ENCODE measurements at regions not wholly inside any gene's neighbourhood (a gene's known extent, or its start where the extent isn't known, plus 50 kb on each side); places are given as distances from the start of the nearest gene placed in this dataset.

DNA sequence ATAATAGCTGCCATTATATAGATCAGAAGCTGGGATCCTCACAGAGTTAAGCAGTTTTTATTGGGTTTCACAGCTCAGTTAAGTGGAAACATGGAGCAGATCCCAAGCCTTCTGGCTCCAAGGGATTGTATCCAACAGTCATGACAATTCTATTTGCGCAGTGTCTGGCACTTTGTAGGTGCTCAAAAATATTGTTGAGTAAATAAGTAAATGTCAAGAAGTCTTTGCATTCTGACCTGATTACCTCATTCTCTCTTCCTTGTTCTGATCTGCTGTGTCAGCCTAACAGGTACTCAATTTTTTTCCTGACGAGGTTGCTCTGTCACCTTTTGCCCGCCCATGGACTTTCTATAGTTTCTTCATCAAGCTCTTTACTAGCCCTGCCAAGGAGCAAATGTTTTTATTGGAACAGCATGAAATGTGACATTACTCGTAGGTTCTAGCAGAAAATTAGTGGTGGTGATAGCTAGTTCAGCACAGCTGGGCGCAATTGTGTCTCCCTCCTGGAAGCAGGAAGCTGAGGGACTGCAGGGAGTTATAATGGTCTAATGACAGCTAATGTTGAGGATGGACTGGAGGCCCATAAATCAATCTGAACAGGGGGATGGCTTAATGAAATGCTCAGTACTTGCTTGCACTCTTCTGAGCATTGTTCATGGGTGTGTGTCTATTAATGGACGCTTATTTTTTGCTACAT lies 680.2 kb downstream of the CCSER2 start:
- H3K4me1 ChIP-seq (ENCODE audit: low read depth, poor library complexity, severe bottlenecking): no peaks in the 10 kb centered on the region
- no peaks in the 10 kb centered on the region for H3K27me3 ChIP-seq (ENCODE audit: insufficient read depth, low read depth)
- no peaks in the 10 kb centered on the region for H3K36me3 ChIP-seq (ENCODE audit: insufficient read depth)
- no peak overlapping the region for H3K9ac ChIP-seq
- H3K4me2 ChIP-seq: no peak overlapping the region
- no peak overlapping the region for H2AFZ ChIP-seq (ENCODE audit: low read depth)
- H4K20me1 ChIP-seq (ENCODE audit: insufficient read depth): no peaks in the 10 kb centered on the region
- H3K79me2 ChIP-seq (ENCODE audit: insufficient read depth, low read depth): no peaks in the 10 kb centered on the region
- H3K4me3 ChIP-seq (IDR thresholded peaks at IDR 0.05; ENCODE audit: insufficient read depth, low read depth, low read length): no peak overlapping the region
- TF ChIP-seq, protein P1, sequence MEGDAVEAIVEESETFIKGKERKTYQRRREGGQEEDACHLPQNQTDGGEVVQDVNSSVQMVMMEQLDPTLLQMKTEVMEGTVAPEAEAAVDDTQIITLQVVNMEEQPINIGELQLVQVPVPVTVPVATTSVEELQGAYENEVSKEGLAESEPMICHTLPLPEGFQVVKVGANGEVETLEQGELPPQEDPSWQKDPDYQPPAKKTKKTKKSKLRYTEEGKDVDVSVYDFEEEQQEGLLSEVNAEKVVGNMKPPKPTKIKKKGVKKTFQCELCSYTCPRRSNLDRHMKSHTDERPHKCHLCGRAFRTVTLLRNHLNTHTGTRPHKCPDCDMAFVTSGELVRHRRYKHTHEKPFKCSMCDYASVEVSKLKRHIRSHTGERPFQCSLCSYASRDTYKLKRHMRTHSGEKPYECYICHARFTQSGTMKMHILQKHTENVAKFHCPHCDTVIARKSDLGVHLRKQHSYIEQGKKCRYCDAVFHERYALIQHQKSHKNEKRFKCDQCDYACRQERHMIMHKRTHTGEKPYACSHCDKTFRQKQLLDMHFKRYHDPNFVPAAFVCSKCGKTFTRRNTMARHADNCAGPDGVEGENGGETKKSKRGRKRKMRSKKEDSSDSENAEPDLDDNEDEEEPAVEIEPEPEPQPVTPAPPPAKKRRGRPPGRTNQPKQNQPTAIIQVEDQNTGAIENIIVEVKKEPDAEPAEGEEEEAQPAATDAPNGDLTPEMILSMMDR (conservative IDR thresholded peaks at IDR 0.05; ENCODE audit: low read depth, low read length): no peak
- no peak overlapping the region for H3K27ac ChIP-seq

DNA sequence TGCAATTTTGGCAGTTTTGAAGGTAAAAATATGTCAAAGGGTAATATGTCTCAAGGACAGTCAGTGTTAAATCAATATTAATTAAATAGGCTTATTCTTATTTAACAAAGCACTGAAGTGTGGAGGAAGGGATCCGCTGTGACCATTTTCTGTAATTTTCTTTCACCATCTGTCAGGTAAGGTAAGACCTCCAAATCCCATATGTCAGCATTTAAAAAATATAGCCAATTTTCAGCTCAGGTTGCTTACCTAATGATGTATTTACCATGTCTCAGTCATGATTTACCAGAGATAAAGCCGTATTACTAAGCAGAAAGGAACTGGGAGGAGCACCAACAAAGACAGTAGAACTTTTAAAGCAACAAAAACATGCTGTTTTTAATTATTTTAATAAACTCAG lies 683.9 kb downstream of the CCSER2 start:
- H3K4me2 ChIP-seq: no peak overlapping the region

DNA sequence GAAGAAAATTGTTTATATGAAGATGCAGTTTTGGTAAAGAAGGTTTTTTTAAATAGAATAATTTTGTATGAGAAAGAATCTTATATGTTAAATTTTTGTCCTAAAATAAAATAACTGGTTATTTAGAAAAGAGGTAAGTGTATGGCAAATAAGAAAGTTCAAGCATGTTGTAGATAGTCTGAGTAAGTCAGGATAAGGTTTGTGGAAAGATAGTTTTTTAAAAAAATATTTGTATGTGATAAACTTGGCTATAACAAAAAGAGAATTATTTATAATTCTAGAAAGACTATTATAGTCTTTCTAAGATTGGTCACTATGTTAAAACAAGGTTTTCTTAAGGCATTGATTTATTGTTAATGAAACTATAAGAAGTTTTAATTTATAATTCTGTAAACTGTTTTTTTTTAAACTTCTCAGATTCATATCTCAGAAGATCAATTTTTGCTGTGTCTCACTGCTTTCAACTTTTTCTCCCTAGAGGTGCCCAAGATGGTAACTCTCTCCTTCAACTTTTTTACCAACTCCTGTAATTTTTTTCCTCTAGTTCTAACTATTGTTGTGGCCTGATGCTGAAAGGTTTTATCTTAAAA lies 698.6 kb downstream of the CCSER2 start:
- Histone ChIP-seq H3K27ac (no peak overlapping the region), H4K20me1 (ENCODE audit: insufficient read depth) (no peaks in the 10 kb centered on the region), H3K4me3 (IDR thresholded peaks at IDR 0.05; ENCODE audit: insufficient read depth, low read depth, low read length) (no peak overlapping the region), H3K9ac (no peak overlapping the region), H3K36me3 (ENCODE audit: insufficient read depth) (no peaks in the 10 kb centered on the region), H2AFZ (ENCODE audit: low read depth) (no peak overlapping the region), H3K27me3 (ENCODE audit: insufficient read depth, low read depth) (no peaks in the 10 kb centered on the region), H3K4me1 (ENCODE audit: low read depth, poor library complexity, severe bottlenecking) (no peaks in the 10 kb centered on the region), H3K79me2 (ENCODE audit: insufficient read depth, low read depth) (no peaks in the 10 kb centered on the region), H3K4me2 (no peak overlapping the region)
- TF ChIP-seq, protein P1 (conservative IDR thresholded peaks at IDR 0.05; ENCODE audit: low read depth, low read length): no peak

More for the DNA sequence above, 683.9 kb downstream of the CCSER2 start:
- H3K27ac ChIP-seq: no peak overlapping the region
- no peak overlapping the region for H3K9ac ChIP-seq
- H3K4me3 ChIP-seq (IDR thresholded peaks at IDR 0.05; ENCODE audit: insufficient read depth, low read depth, low read length): no peak overlapping the region
- H3K27me3 ChIP-seq (ENCODE audit: insufficient read depth, low read depth): no peaks in the 10 kb centered on the region
- H3K4me1 ChIP-seq (ENCODE audit: low read depth, poor library complexity, severe bottlenecking): no peaks in the 10 kb centered on the region
- no peaks in the 10 kb centered on the region for H4K20me1 ChIP-seq (ENCODE audit: insufficient read depth)
- TF ChIP-seq, protein P1 (conservative IDR thresholded peaks at IDR 0.05; ENCODE audit: low read depth, low read length): no peak
- no peaks in the 10 kb centered on the region for H3K79me2 ChIP-seq (ENCODE audit: insufficient read depth, low read depth)
- no peak overlapping the region for H2AFZ ChIP-seq (ENCODE audit: low read depth)
- H3K36me3 ChIP-seq (ENCODE audit: insufficient read depth): no peaks in the 10 kb centered on the region

DNA sequence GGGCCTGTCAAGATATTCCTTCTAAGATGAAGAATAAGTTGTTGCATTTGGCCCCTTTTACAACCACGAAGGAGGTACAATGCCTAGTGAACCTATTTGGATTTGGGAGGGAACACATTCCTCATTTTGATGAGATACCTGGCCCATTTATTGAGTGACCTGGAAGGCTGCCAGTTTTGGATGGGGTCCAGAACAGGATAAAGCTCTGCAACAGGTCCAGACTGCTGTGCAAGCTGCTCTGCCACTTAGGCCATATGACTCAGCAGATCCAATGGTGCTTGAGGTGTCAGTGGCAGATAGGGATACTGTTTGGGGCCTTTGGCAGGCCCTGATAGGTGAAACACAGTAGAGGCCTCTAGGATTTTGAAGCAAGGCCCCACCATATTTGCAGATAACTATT lies 704.6 kb downstream of the CCSER2 start:
- no peak overlapping the region for H3K27ac ChIP-seq
- H3K4me3 ChIP-seq (IDR thresholded peaks at IDR 0.05; ENCODE audit: insufficient read depth, low read depth, low read length): no peak overlapping the region
- no peak overlapping the region for H3K4me2 ChIP-seq
- no peak overlapping the region for H2AFZ ChIP-seq (ENCODE audit: low read depth)
- H3K4me1 ChIP-seq (ENCODE audit: low read depth, poor library complexity, severe bottlenecking): no peaks in the 10 kb centered on the region
- H3K36me3 ChIP-seq (ENCODE audit: insufficient read depth): no peaks in the 10 kb centered on the region
- H3K79me2 ChIP-seq (ENCODE audit: insufficient read depth, low read depth): no peaks in the 10 kb centered on the region
- no peak overlapping the region for H3K9ac ChIP-seq
- H4K20me1 ChIP-seq (ENCODE audit: insufficient read depth): no peaks in the 10 kb centered on the region
- H3K27me3 ChIP-seq (ENCODE audit: insufficient read depth, low read depth): no peaks in the 10 kb centered on the region
- TF ChIP-seq, protein P1 (conservative IDR thresholded peaks at IDR 0.05; ENCODE audit: low read depth, low read length): no peak

Data from KMS-11 (cell line).